H9 (cell line): ENCODE measurements at regions not wholly inside any gene's neighbourhood (a gene's known extent, or its start where the extent isn't known, plus 50 kb on each side); places are given as distances from the start of the nearest gene placed in this dataset.

Source experiments
- DNase-seq: peaks from one replicate; pipeline ENCODE4 v3.0.0-alpha.2; 2017
- H2AFZ ChIP-seq: one replicate; pipeline ENCODE4 v1.6.1; 2013; ENCODE audit warnings: mild to moderate bottlenecking, low read length, control low read depth, moderate library complexity
- H2AK5ac ChIP-seq: 2 replicates; pipeline ENCODE4 v1.6.1; 2013; ENCODE audit warnings: low read length, control low read depth, mixed read lengths; ENCODE audit not compliant: insufficient read length
- H2BK120ac ChIP-seq: one replicate; pipeline ENCODE4 v1.6.1; 2013; ENCODE audit warnings: low read depth, mild to moderate bottlenecking, low read length, control low read depth, inconsistent platforms; ENCODE audit not compliant: poor library complexity, severe bottlenecking
- H2BK12ac ChIP-seq: 2 replicates; pipeline ENCODE4 v1.6.1; 2013; ENCODE audit warnings: low read length, control low read depth, mixed read lengths, low read depth; ENCODE audit not compliant: insufficient read length
- H2BK15ac ChIP-seq: 2 replicates; pipeline ENCODE4 v1.6.1; 2013; ENCODE audit warnings: low read depth, low read length, control low read depth
- H2BK20ac ChIP-seq: one replicate; pipeline ENCODE4 v1.6.1; 2013; ENCODE audit warnings: low read depth, mild to moderate bottlenecking, low read length, control low read depth, inconsistent platforms; ENCODE audit not compliant: poor library complexity, severe bottlenecking
- H2BK5ac ChIP-seq: 2 replicates; pipeline ENCODE4 v1.6.1; 2013; ENCODE audit warnings: low read length, control low read depth, mixed read lengths; ENCODE audit not compliant: insufficient read length
- H3K14ac ChIP-seq: 2 replicates; pipeline ENCODE4 v1.6.1; 2013; ENCODE audit warnings: low read length, control low read depth; ENCODE audit not compliant: insufficient read depth
- H3K18ac ChIP-seq: 2 replicates; pipeline ENCODE4 v1.6.1; 2013; ENCODE audit warnings: low read depth, mild to moderate bottlenecking, mixed read lengths, low read length, control low read depth; ENCODE audit not compliant: insufficient read length
- H3K23ac ChIP-seq: 2 replicates; pipeline ENCODE4 v1.6.1; 2013; ENCODE audit warnings: low read length, control low read depth, mixed read lengths, low read depth; ENCODE audit not compliant: insufficient read length
- H3K23me2 ChIP-seq: 2 replicates; pipeline ENCODE4 v1.6.1; 2013; ENCODE audit warnings: low read depth, mild to moderate bottlenecking, mixed read lengths, low read length, control low read depth; ENCODE audit not compliant: insufficient read length, poor library complexity, severe bottlenecking
- H3K27ac ChIP-seq: 2 replicates; pipeline ENCODE4 v1.5.1; 2013; ENCODE audit warnings: low read length, control low read depth, mixed read lengths, low read depth; ENCODE audit not compliant: insufficient read length
- H3K27me3 ChIP-seq: 2 replicates; pipeline ENCODE4 v1.6.1; 2013; ENCODE audit warnings: low read length, control low read depth, inconsistent platforms; ENCODE audit not compliant: insufficient read depth
- H3K4ac ChIP-seq: 2 replicates; pipeline ENCODE4 v1.6.1; 2013; ENCODE audit warnings: low read depth, mild to moderate bottlenecking, control low read depth, inconsistent platforms, low read length, moderate library complexity
- H3K4me1 ChIP-seq: 2 replicates; pipeline ENCODE4 v1.6.1; 2013; ENCODE audit warnings: low read length, control low read depth, inconsistent platforms; ENCODE audit not compliant: insufficient read depth
- H3K4me2 ChIP-seq: 2 replicates; pipeline ENCODE4 v1.6.1; 2013; ENCODE audit warnings: low read length, control low read depth, mixed read lengths; ENCODE audit not compliant: insufficient read length, insufficient read depth
- H3K56ac ChIP-seq: 2 replicates; pipeline ENCODE4 v1.6.1; 2013; ENCODE audit warnings: low read depth, mild to moderate bottlenecking, mixed read lengths, low read length, control low read depth; ENCODE audit not compliant: insufficient read length
- H3K79me1 ChIP-seq: 2 replicates; pipeline ENCODE4 v1.6.1; 2013; ENCODE audit warnings: low read depth, mild to moderate bottlenecking, moderate library complexity, low read length, control low read depth, inconsistent platforms; ENCODE audit not compliant: insufficient read depth, poor library complexity, severe bottlenecking
- H3K79me2 ChIP-seq: 2 replicates; pipeline ENCODE4 v1.6.1; 2013; ENCODE audit warnings: low read length, control low read depth, inconsistent platforms; ENCODE audit not compliant: insufficient read depth
- H3K9ac ChIP-seq: 2 replicates; pipeline ENCODE4 v1.6.1; 2013; ENCODE audit warnings: low read length, control low read depth, mixed read lengths; ENCODE audit not compliant: insufficient read length; ENCODE audit errors: extremely low read depth
- H3K9me3 ChIP-seq: one replicate; pipeline ENCODE4 v1.6.1; 2013; ENCODE audit warnings: low read depth, low read length, inconsistent platforms; ENCODE audit not compliant: control insufficient read depth
- H3T11ph ChIP-seq: one replicate; pipeline ENCODE4 v1.6.1; 2013; ENCODE audit warnings: mild to moderate bottlenecking, low read length, control low read depth, inconsistent platforms
- H4K20me1 ChIP-seq: one replicate; pipeline ENCODE4 v1.6.1; 2013; ENCODE audit not compliant: control insufficient read depth, insufficient read length, insufficient read depth
- H4K5ac ChIP-seq: 2 replicates; pipeline ENCODE4 v1.6.1; 2013; ENCODE audit warnings: low read depth, mild to moderate bottlenecking, mixed read lengths, low read length, control low read depth; ENCODE audit not compliant: insufficient read length
- H4K8ac ChIP-seq: replicated peaks from 2 replicates; pipeline ENCODE4 v1.6.1; 2013; ENCODE audit warnings: low read length, control low read depth, mixed read lengths, low read depth; ENCODE audit not compliant: insufficient read length
- H4K91ac ChIP-seq: 2 replicates; pipeline ENCODE4 v1.6.1; 2013; ENCODE audit warnings: low read depth, mild to moderate bottlenecking, moderate library complexity, mixed read lengths, low read length, control low read depth; ENCODE audit not compliant: insufficient read length
- H3K27ac Mint-ChIP-seq, 3 experiments: 2 replicates in 2 of 3; 3 replicates in 1 of 3; pipeline ENCODE4 v1.8.0; 2020 to 2021; ENCODE audit warnings: mixed read lengths in 3 of 3, mild to moderate bottlenecking in 1 of 3, moderate library complexity in 1 of 3
- H3K27me3 Mint-ChIP-seq: 2 replicates; pipeline ENCODE4 v1.8.0; 2021; ENCODE audit warnings: low read depth, mild to moderate bottlenecking, moderate library complexity, mixed read lengths
- H3K36me3 Mint-ChIP-seq, 3 experiments: 2 replicates in 2 of 3; 3 replicates in 1 of 3; pipeline ENCODE4 v1.8.0; 2020 to 2021; ENCODE audit warnings: low read depth in 3 of 3, mixed read lengths in 3 of 3; ENCODE audit not compliant: insufficient read depth in 1 of 3
- H3K4me1 Mint-ChIP-seq, 2 experiments: 2 replicates each; pipeline ENCODE4 v1.8.0; 2020; ENCODE audit warnings: mixed read lengths in 2 of 2
- H3K4me3 Mint-ChIP-seq, 2 experiments: 2 replicates in 1 of 2; 3 replicates in 1 of 2; pipeline ENCODE4 v1.8.0; 2020 to 2021; ENCODE audit warnings: mild to moderate bottlenecking in 2 of 2, mixed read lengths in 2 of 2, moderate library complexity in 1 of 2
- H3K9me3 Mint-ChIP-seq, 2 experiments: 2 replicates in 1 of 2; 3 replicates in 1 of 2; pipeline ENCODE4 v1.8.0; 2020; ENCODE audit warnings: mild to moderate bottlenecking in 2 of 2, mixed read lengths in 2 of 2, moderate library complexity in 1 of 2
- CTCF ChIP-seq: fragments of 200-600 bp; sonication (generic); conservative IDR thresholded peaks from 3 replicates; pipeline ENCODE4 v1.8.0; 2021; ENCODE audit warnings: antibody characterized with exemption, mild to moderate bottlenecking
- WGBS: extraction: QIAGEN DNeasy Blood & Tissue Kit; methylation state at CpG from one replicate; pipeline ENCODE4 v1.1.7; 2013; ENCODE audit warnings: missing lambda C conversion rate, low lambda C conversion rate, mixed read lengths; ENCODE audit not compliant: insufficient read length; ENCODE audit errors: extremely low coverage; 5-methylcytosine and 5-hydroxymethylcytosine counted together

DNA sequence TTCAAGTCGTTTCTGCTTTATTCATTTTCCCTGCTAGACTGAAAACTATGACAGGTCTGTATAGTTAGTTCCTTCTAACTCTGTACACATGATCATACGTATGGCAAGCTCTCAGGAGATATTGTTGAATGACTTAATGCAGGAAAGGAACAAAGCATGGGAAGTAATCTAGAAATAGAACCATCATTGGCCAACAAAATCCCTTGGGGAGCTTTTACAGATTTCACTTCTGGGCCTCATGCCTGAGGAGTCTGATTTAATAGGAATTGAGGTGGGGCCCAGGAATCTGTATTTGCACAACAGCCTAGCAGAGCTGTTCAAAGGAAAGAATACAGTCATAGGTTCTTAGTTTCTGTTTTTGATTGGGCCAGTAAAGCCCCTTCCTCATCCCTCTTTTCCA, 229.2 kb downstream of the MAP2K6 start:
- no CpG with 5 or more reads among the region's 2 CpGs for WGBS
- no peak for TF ChIP-seq CTCF
- no peak overlapping the region for H4K91ac ChIP-seq

More for the DNA sequence above, 229.2 kb downstream of the MAP2K6 start:
- Histone ChIP-seq H3K23ac (no peak overlapping the region), H2BK15ac (no peak overlapping the region), H2BK20ac (no peak overlapping the region), H3K27ac (no peak overlapping the region), H3K9ac (no peak overlapping the region), H3K4ac (no peak overlapping the region), H4K8ac (no peak overlapping the region), H4K20me1 (no peaks in the 10 kb centered on the region), H2BK5ac (no peak overlapping the region), H3K4me2 (no peak overlapping the region), H3K18ac (no peak overlapping the region), H3K79me2 (no peaks in the 10 kb centered on the region), H2BK12ac (no peak overlapping the region), H3K9me3 (no peaks in the 10 kb centered on the region), H3K56ac (no peak overlapping the region), H2AK5ac (no peak overlapping the region), H3K27me3 (no peaks in the 10 kb centered on the region), H3K14ac (no peak overlapping the region), H4K5ac (no peak overlapping the region), H3K79me1 (no peaks in the 10 kb centered on the region), H3K23me2 (no peaks in the 10 kb centered on the region), H2AFZ (no peak overlapping the region), H2BK120ac (no peak overlapping the region), H3K4me1 (no peaks in the 10 kb centered on the region), H3T11ph (no peak overlapping the region)
- no peak for DNase-seq
- Mint-ChIP-seq H3K36me3 (no peaks in the 10 kb centered on the region), H3K4me3 (no peak overlapping the region), H3K9me3 (peaks cover 0 to 3% of the 10 kb centered on the region in 2 experiments; a peak in 1 of 5 replicates), H3K27me3 (no peaks in the 10 kb centered on the region), H3K4me1 (no peaks in the 10 kb centered on the region), H3K27ac (no peak overlapping the region)
